Liver (tissue), 8 donors: ENCODE measurements at regions not wholly inside any gene's neighbourhood (a gene's known extent, or its start where the extent isn't known, plus 50 kb on each side); places are given as distances from the start of the nearest gene placed in this dataset.

Experiments
- DNase-seq: peaks from one replicate; pipeline ENCODE4 v3.0.0-alpha.2; 2017; ENCODE audit warnings: low spot score
- H3K27ac ChIP-seq, 2 donors: one replicate each; pipeline ENCODE4 v1.7.0; 2013; ENCODE audit warnings: inconsistent platforms in 2 of 2, low read length in 2 of 2, control low read depth in 1 of 2, low read depth in 1 of 2, mild to moderate bottlenecking in 1 of 2
- H3K27me3 ChIP-seq, 4 donors: one replicate each; pipeline versions ENCODE4 v1.6.1 to v1.7.0; 2013; ENCODE audit warnings: low read length in 3 of 4, inconsistent platforms in 1 of 4, mild to moderate bottlenecking in 1 of 4, moderate library complexity in 1 of 4; ENCODE audit not compliant: control insufficient read depth in 4 of 4, insufficient read depth in 4 of 4
- H3K36me3 ChIP-seq, 4 donors: one replicate each; pipeline versions ENCODE4 v1.6.1 to v1.7.0; 2013; ENCODE audit warnings: low read length in 3 of 4, mild to moderate bottlenecking in 3 of 4, low read depth in 1 of 4, moderate library complexity in 1 of 4; ENCODE audit not compliant: control insufficient read depth in 4 of 4, insufficient read depth in 3 of 4
- H3K4me1 ChIP-seq, 4 donors: one replicate each; pipeline versions ENCODE4 v1.6.1 to v1.7.0; 2013; ENCODE audit warnings: low read length in 3 of 4, mild to moderate bottlenecking in 3 of 4, moderate library complexity in 1 of 4; ENCODE audit not compliant: control insufficient read depth in 4 of 4, insufficient read depth in 4 of 4
- H3K4me3 ChIP-seq, 3 donors: one replicate each; pipeline versions ENCODE4 v1.6.1 to v1.7.0; 2013; ENCODE audit warnings: low read length in 3 of 3, control low read depth in 1 of 3, low read depth in 1 of 3, mild to moderate bottlenecking in 1 of 3
- H3K9ac ChIP-seq, 2 donors: one replicate each; pipeline ENCODE4 v1.7.0; 2013; ENCODE audit warnings: low read length in 2 of 2, mild to moderate bottlenecking in 2 of 2, moderate library complexity in 2 of 2, control low read depth in 1 of 2, low read depth in 1 of 2
- H3K9me3 ChIP-seq, 4 donors: one replicate each; pipeline versions ENCODE4 v1.6.1 to v1.7.0; 2013; ENCODE audit warnings: low read length in 3 of 4; ENCODE audit not compliant: control insufficient read depth in 4 of 4
- ATF3 ChIP-seq: IDR thresholded peaks from 2 replicates; pipeline ENCODE4 v1.6.1; 2016; ENCODE audit warnings: antibody characterized with exemption
- EGR1 ChIP-seq, 2 donors: IDR thresholded peaks; 2 replicates each; pipeline ENCODE4 v1.6.1; 2016 to 2018; ENCODE audit warnings: antibody characterized with exemption in 2 of 2, low read depth in 2 of 2
- FOXA1 ChIP-seq: IDR thresholded peaks from 2 replicates; pipeline ENCODE4 v1.6.1; 2016; ENCODE audit warnings: antibody characterized with exemption
- FOXA2 ChIP-seq: IDR thresholded peaks from 2 replicates; pipeline ENCODE4 v1.6.1; 2016; ENCODE audit warnings: antibody characterized with exemption
- GABPA ChIP-seq, 2 donors: IDR thresholded peaks in 1 of 2; conservative IDR thresholded peaks in 1 of 2; 2 replicates each; pipeline ENCODE4 v1.6.1; 2016; ENCODE audit warnings: antibody characterized with exemption in 2 of 2, mild to moderate bottlenecking in 1 of 2, moderate library complexity in 1 of 2
- HNF4A ChIP-seq, 2 donors: conservative IDR thresholded peaks; 2 replicates each; pipeline ENCODE4 v1.6.1; 2016; ENCODE audit warnings: antibody characterized with exemption in 2 of 2, mild to moderate bottlenecking in 2 of 2
- HNF4G ChIP-seq: IDR thresholded peaks from 2 replicates; pipeline ENCODE4 v1.6.1; 2016; ENCODE audit warnings: antibody characterized with exemption
- JUND ChIP-seq, 2 donors: IDR thresholded peaks; 2 replicates each; pipeline ENCODE4 v1.6.1; 2016; ENCODE audit warnings: antibody characterized with exemption in 2 of 2
- MAX ChIP-seq: IDR thresholded peaks from 2 replicates; pipeline ENCODE4 v1.6.1; 2016; ENCODE audit warnings: antibody characterized with exemption
- NR2F2 ChIP-seq: IDR thresholded peaks from 2 replicates; pipeline ENCODE4 v1.6.1; 2016; ENCODE audit warnings: antibody characterized with exemption
- REST ChIP-seq: IDR thresholded peaks from 2 replicates; pipeline ENCODE4 v1.6.1; 2016; ENCODE audit warnings: antibody characterized with exemption, mild to moderate bottlenecking
- RXRA ChIP-seq, 2 donors: IDR thresholded peaks; 2 replicates each; pipeline ENCODE4 v1.6.1; 2017 to 2018; ENCODE audit warnings: antibody characterized with exemption in 2 of 2, mild to moderate bottlenecking in 1 of 2
- SP1 ChIP-seq: IDR thresholded peaks from 2 replicates; pipeline ENCODE4 v1.6.1; 2018; ENCODE audit warnings: antibody characterized with exemption, mild to moderate bottlenecking
- TAF1 ChIP-seq: conservative IDR thresholded peaks from 2 replicates; pipeline ENCODE4 v1.6.1; 2016; ENCODE audit warnings: antibody characterized with exemption, mild to moderate bottlenecking
- YY1 ChIP-seq: IDR thresholded peaks from 2 replicates; pipeline ENCODE4 v1.6.1; 2016; ENCODE audit warnings: antibody characterized with exemption, mild to moderate bottlenecking
- ZBTB33 ChIP-seq: IDR thresholded peaks from 2 replicates; pipeline ENCODE4 v1.6.1; 2016; ENCODE audit warnings: antibody characterized with exemption
- WGBS: extraction: QIAGEN DNeasy Blood & Tissue Kit; methylation state at CpG from one replicate; pipeline ENCODE4 v1.1.7; 2013; 5-methylcytosine and 5-hydroxymethylcytosine counted together
- TF ChIP-seq, protein P1 (sequence below): fragments of 150-350 bp; IDR thresholded peaks from 2 replicates; pipeline ENCODE4 v1.5.1; 2017; ENCODE audit warnings: improper control_type of control experiment, low read depth, low read length; ENCODE audit not compliant: missing input control
- donor health status: healthy.
- donor health status: healthy.
- donor health status: healthy.
- donor health status: healthy.
- donor health status: healthy.

DNA sequence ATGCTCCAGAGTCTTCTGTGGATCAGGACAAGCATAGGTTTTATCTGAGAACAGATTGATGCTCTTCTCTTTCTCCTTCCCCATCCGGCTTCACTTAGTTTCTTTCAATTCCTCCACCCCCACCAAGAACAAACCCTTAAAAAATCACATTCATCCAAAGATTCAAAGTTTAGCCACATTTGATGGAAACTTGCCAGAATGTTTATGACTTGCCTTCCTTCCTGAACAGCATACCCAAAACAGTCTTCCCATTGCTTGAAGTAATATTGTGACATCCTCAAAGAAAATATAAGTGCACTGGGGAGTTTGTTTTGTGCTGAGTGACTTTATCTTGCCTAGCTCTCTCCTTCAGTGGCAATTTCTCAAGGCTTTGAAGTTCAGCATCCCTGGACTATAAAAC lies 83.0 kb downstream of the MAGEB17 start:
- Histone ChIP-seq H3K27me3 (peaks cover 0 to 3% (median 0%) of the 10 kb centered on the region in 4 donors), H3K4me1 (no peaks in the 10 kb centered on the region), H3K9me3 (no peaks in the 10 kb centered on the region), H3K27ac (no peak overlapping the region), H3K36me3 (no peaks in the 10 kb centered on the region), H3K4me3 (no peak overlapping the region), H3K9ac (no peak overlapping the region)
- no peak for DNase-seq
- TF ChIP-seq NR2F2 (no peak), SP1 (no peak), TAF1 (no peak)
- 63% methylated on average over 1 of the region's 1 CpG for WGBS

- Histone ChIP-seq H3K9me3 (peaks cover 0 to 6% (median 0%) of the 10 kb centered on the region in 4 donors), H3K27ac (no peak overlapping the region), H3K36me3 (no peaks in the 10 kb centered on the region), H3K4me3 (no peak overlapping the region), H3K4me1 (no peaks in the 10 kb centered on the region), H3K9ac (no peak overlapping the region), H3K27me3 (peaks cover 0 to 3% (median 0%) of the 10 kb centered on the region in 4 donors)
- DNase-seq: no peak
- TF ChIP-seq TAF1 (no peak), SP1 (no peak), HNF4G (no peak), REST (no peak), GABPA (IDR thresholded peaks at IDR 0.05 in 1 of 2, conservative IDR thresholded peaks at IDR 0.05 in 1 of 2) (no peak), FOXA1 (no peak), JUND (IDR thresholded peaks at IDR 0.05) (no peak), MAX (no peak), RXRA (IDR thresholded peaks at IDR 0.05) (no peak), FOXA2 (no peak)
- TF ChIP-seq, protein P1, sequence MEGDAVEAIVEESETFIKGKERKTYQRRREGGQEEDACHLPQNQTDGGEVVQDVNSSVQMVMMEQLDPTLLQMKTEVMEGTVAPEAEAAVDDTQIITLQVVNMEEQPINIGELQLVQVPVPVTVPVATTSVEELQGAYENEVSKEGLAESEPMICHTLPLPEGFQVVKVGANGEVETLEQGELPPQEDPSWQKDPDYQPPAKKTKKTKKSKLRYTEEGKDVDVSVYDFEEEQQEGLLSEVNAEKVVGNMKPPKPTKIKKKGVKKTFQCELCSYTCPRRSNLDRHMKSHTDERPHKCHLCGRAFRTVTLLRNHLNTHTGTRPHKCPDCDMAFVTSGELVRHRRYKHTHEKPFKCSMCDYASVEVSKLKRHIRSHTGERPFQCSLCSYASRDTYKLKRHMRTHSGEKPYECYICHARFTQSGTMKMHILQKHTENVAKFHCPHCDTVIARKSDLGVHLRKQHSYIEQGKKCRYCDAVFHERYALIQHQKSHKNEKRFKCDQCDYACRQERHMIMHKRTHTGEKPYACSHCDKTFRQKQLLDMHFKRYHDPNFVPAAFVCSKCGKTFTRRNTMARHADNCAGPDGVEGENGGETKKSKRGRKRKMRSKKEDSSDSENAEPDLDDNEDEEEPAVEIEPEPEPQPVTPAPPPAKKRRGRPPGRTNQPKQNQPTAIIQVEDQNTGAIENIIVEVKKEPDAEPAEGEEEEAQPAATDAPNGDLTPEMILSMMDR: no peak
- whole genome bisulfite sequencing: 51% methylated on average over 4 of the region's 4 CpGs
Observed at GRCh38 chrX:16251782-16252181, 84.5 kb downstream of the MAGEB17 start.

DNA sequence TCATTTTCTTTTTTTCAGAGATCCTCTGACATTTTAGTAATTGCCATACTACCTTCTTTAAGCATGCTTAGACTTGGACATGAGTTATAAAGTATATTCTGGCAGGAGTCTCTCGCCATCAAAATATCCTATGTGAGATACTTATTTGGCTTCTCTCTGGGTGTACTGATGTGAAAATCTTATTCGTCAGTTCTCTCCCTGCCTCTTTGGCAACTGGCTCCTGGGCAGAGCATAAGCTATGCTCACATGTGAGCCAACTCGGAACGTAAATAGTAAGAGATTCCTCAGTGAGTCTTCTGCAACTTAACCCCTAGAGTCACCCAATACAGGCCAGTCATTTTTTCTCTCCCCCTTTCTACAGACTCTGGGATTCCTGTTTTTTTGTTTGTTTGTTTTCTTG lies 91.6 kb downstream of the MAGEB17 start:
- no peaks in the 10 kb centered on the region for H3K27me3 ChIP-seq
- no peak overlapping the region for H3K27ac ChIP-seq
- H3K4me3 ChIP-seq: no peak overlapping the region
- no peaks in the 10 kb centered on the region for H3K36me3 ChIP-seq
- no peak for TF ChIP-seq YY1
- no peak for TF ChIP-seq TAF1
- TF ChIP-seq HNF4A (conservative IDR thresholded peaks at IDR 0.05): no peak
- TF ChIP-seq FOXA2: no peak
- TF ChIP-seq, protein P1: no peak
- TF ChIP-seq EGR1 (IDR thresholded peaks at IDR 0.05; ENCODE audit: low read depth in 2 of 2): no peak
- TF ChIP-seq JUND (IDR thresholded peaks at IDR 0.05): no peak
- no peak for TF ChIP-seq ATF3
- no peak for TF ChIP-seq ZBTB33
- TF ChIP-seq HNF4G: no peak
- no peak for TF ChIP-seq MAX
- H3K9ac ChIP-seq: no peak overlapping the region
- peaks cover 0 to 7% (median 0%) of the 10 kb centered on the region in 4 donors for H3K9me3 ChIP-seq
- 51% methylated on average over 4 of the region's 4 CpGs for WGBS
- H3K4me1 ChIP-seq: no peaks in the 10 kb centered on the region
- DNase-seq: no peak
